ENCODE measurements at regions not wholly inside any gene's neighbourhood (a gene's known extent, or its start where the extent isn't known, plus 50 kb on each side); places are given as distances from the start of the nearest gene placed in this dataset.

- Histone ChIP-seq H3K36me3 (ENCODE audit: insufficient read depth, low read length) (no peaks in the 10 kb centered on the region), H4K20me1 (ENCODE audit: insufficient read depth, low read length, poor library complexity, severe bottlenecking) (no peaks in the 10 kb centered on the region), H3K79me2 (ENCODE audit: insufficient read depth, low read length) (no peaks in the 10 kb centered on the region), H3K4me2 (ENCODE audit: low read depth, low read length, poor library complexity, severe bottlenecking) (no peak overlapping the region), H3K4me3 (ENCODE audit: low read length, poor library complexity, severe bottlenecking) (no peak overlapping the region), H3K9me2 (replicated peaks; ENCODE audit: low read depth, low read length) (no peaks in the 10 kb centered on the region), H3K9ac (ENCODE audit: low read depth, low read length, poor library complexity, severe bottlenecking) (no peak overlapping the region), H3K27me3 (ENCODE audit: insufficient read depth, low read length, poor library complexity, severe bottlenecking) (peaks cover 11% of the 10 kb centered on the region), H3F3A (ENCODE audit: low read depth) (no peaks in the 10 kb centered on the region), H3K9me3 (ENCODE audit: insufficient read depth, low read depth, low read length) (no peaks in the 10 kb centered on the region), H3K4me1 (ENCODE audit: insufficient read depth, low read length, poor library complexity, severe bottlenecking) (no peaks in the 10 kb centered on the region), H2AFZ (ENCODE audit: low read length) (no peak overlapping the region)
- no peak for TF ChIP-seq EZH2phosphoT487 (IDR thresholded peaks at IDR 0.05; ENCODE audit: borderline replicate concordance)
- TF ChIP-seq CTCF (conservative IDR thresholded peaks at IDR 0.05; ENCODE audit: low read length): no peak
These were observed 526.7 kb upstream of the TRPC7 start for GRCh38 chr5:136892000-136892399.

DNA sequence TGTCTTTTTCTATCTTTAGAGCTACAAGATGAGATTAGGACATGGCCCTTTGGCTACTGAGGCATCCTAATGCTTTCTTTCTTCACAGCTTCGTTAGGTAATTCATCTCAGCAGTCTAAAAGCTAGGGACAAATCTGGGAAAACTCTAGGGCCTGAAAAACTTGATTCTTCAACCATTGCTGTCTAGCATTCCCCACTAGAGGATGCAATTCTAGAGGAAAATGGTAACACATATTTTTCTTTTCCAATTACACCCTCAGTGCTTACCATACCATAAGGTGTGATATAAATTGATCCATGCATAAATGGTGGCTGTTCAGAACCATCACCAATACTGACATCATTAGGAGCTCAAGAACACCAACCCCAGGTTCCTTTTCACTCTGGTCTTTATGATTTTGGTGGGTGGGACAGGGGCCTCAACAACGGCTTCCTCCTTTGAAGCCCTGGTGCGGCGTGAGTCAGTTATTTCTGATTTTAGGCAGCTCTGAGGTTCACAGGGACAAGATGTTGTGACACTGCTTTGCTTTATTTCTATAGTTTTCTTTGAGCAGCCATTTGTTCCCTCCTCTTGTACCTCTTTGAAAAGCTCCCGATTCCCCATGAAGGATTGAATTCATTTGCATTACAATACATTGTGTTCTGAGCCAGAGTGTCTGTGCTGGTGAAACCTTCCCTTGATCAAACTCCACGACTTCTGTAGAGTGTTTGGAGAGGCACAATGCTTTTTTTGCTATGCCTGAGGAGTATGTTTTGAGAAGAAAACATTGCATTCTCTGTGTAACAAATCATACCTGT lies 526.0 kb upstream of the TRPC7 start:
- Histone ChIP-seq H2AFZ (ENCODE audit: low read length) (no peak overlapping the region), H3K27me3 (ENCODE audit: insufficient read depth, low read length, poor library complexity, severe bottlenecking) (peaks cover 11% of the 10 kb centered on the region), H3K36me3 (ENCODE audit: insufficient read depth, low read length) (no peaks in the 10 kb centered on the region), H3K9ac (ENCODE audit: low read depth, low read length, poor library complexity, severe bottlenecking) (no peak overlapping the region), H3F3A (ENCODE audit: low read depth) (no peaks in the 10 kb centered on the region), H3K4me2 (ENCODE audit: low read depth, low read length, poor library complexity, severe bottlenecking) (no peak overlapping the region), H3K9me2 (replicated peaks; ENCODE audit: low read depth, low read length) (no peaks in the 10 kb centered on the region), H3K4me3 (ENCODE audit: low read length, poor library complexity, severe bottlenecking) (no peak overlapping the region), H3K79me2 (ENCODE audit: insufficient read depth, low read length) (no peaks in the 10 kb centered on the region), H4K20me1 (ENCODE audit: insufficient read depth, low read length, poor library complexity, severe bottlenecking) (no peaks in the 10 kb centered on the region), H3K9me3 (ENCODE audit: insufficient read depth, low read depth, low read length) (no peaks in the 10 kb centered on the region), H3K4me1 (ENCODE audit: insufficient read depth, low read length, poor library complexity, severe bottlenecking) (no peaks in the 10 kb centered on the region)
- TF ChIP-seq CTCF (conservative IDR thresholded peaks at IDR 0.05; ENCODE audit: low read length): no peak
- no peak for TF ChIP-seq EZH2phosphoT487 (IDR thresholded peaks at IDR 0.05; ENCODE audit: borderline replicate concordance)

GRCh38 chr5:136890431-136891148 lies 525.2 kb upstream of the TRPC7 start:
- Histone ChIP-seq H3K79me2 (ENCODE audit: insufficient read depth, low read length) (no peaks in the 10 kb centered on the region), H3K4me1 (ENCODE audit: insufficient read depth, low read length, poor library complexity, severe bottlenecking) (no peaks in the 10 kb centered on the region), H3K9ac (ENCODE audit: low read depth, low read length, poor library complexity, severe bottlenecking) (no peak overlapping the region), H3K9me2 (replicated peaks; ENCODE audit: low read depth, low read length) (no peaks in the 10 kb centered on the region), H3K27me3 (ENCODE audit: insufficient read depth, low read length, poor library complexity, severe bottlenecking) (peaks cover 11% of the 10 kb centered on the region), H4K20me1 (ENCODE audit: insufficient read depth, low read length, poor library complexity, severe bottlenecking) (no peaks in the 10 kb centered on the region), H3K9me3 (ENCODE audit: insufficient read depth, low read depth, low read length) (no peaks in the 10 kb centered on the region), H3F3A (ENCODE audit: low read depth) (no peaks in the 10 kb centered on the region), H3K4me3 (ENCODE audit: low read length, poor library complexity, severe bottlenecking) (no peak overlapping the region), H3K4me2 (ENCODE audit: low read depth, low read length, poor library complexity, severe bottlenecking) (no peak overlapping the region), H2AFZ (ENCODE audit: low read length) (no peak overlapping the region), H3K36me3 (ENCODE audit: insufficient read depth, low read length) (no peaks in the 10 kb centered on the region)
- TF ChIP-seq EZH2phosphoT487 (IDR thresholded peaks at IDR 0.05; ENCODE audit: borderline replicate concordance) (no peak), CTCF (conservative IDR thresholded peaks at IDR 0.05; ENCODE audit: low read length) (no peak)

Data from Loucy (cell line).